ENCODE measurements at regions not wholly inside any gene's neighbourhood (a gene's known extent, or its start where the extent isn't known, plus 50 kb on each side); places are given as distances from the start of the nearest gene placed in this dataset.

- no peak overlapping the region for H3K4me3 ChIP-seq
- no peak overlapping the region for H3K27ac ChIP-seq
- no peak for TF ChIP-seq CTCF (IDR thresholded peaks at IDR 0.05)
- no peak for DNase-seq (ENCODE audit: low spot score)
These were observed 820.7 kb upstream of the HS6ST1 start for GRCh38 chr2:129139380-129139779.

GRCh38 chr2:129142465-129142864, 823.8 kb upstream of the HS6ST1 start:
- no peak overlapping the region for H3K27ac ChIP-seq
- H3K4me3 ChIP-seq, result no peak overlapping the region
- TF ChIP-seq CTCF (IDR thresholded peaks at IDR 0.05), result no peak
- DNase-seq (ENCODE audit: low spot score), result no peak

- H3K27ac ChIP-seq, result no peak overlapping the region
- H3K4me3 ChIP-seq, result no peak overlapping the region
- no peak for TF ChIP-seq CTCF (IDR thresholded peaks at IDR 0.05)
- DNase-seq (ENCODE audit: low spot score), result no peak
These were observed 825.6 kb upstream of the HS6ST1 start for GRCh38 chr2:129144082-129144791.

- no peak for DNase-seq (ENCODE audit: low spot score)
- no peak for TF ChIP-seq CTCF (IDR thresholded peaks at IDR 0.05)
- Histone ChIP-seq H3K27ac (no peak overlapping the region), H3K4me3 (no peak overlapping the region)
These were observed 827.0 kb upstream of the RAB6C start for GRCh38 chr2:129152514-129152913.

- TF ChIP-seq CTCF (IDR thresholded peaks at IDR 0.05), result no peak
- H3K27ac ChIP-seq, result no peak overlapping the region
- no peak overlapping the region for H3K4me3 ChIP-seq
- no peak for DNase-seq (ENCODE audit: low spot score)
These were observed 818.6 kb upstream of the RAB6C start for GRCh38 chr2:129160879-129161278.

GRCh38 chr2:129164220-129164949, 815.1 kb upstream of the RAB6C start:
- H3K27ac ChIP-seq, result no peak overlapping the region
- no peak for TF ChIP-seq CTCF (IDR thresholded peaks at IDR 0.05)
- no peak overlapping the region for H3K4me3 ChIP-seq
- DNase-seq (ENCODE audit: low spot score), result no peak

- H3K27ac ChIP-seq, result no peak overlapping the region
- DNase-seq (ENCODE audit: low spot score), result no peak
- TF ChIP-seq CTCF (IDR thresholded peaks at IDR 0.05), result no peak
These were observed 814.5 kb upstream of the RAB6C start for GRCh38 chr2:129165006-129165405.

More at GRCh38 chr2:129165006-129165405, 814.5 kb upstream of the RAB6C start:
- no peak overlapping the region for H3K4me3 ChIP-seq

All from coronary artery (tissue), 2 donors.